Upper lobe of right lung (tissue), 1 donor: ENCODE measurements at regions not wholly inside any gene's neighbourhood (a gene's known extent, or its start where the extent isn't known, plus 50 kb on each side); places are given as distances from the start of the nearest gene placed in this dataset.

Experiments used
- ATAC-seq: fragments of 200-7000 bp; cut with Tn5 transposase; one replicate; pipeline ENCODE4 v1.9.1; 2020; ENCODE audit warnings: mild to moderate bottlenecking, moderate library complexity
- DNase-seq: peaks from one replicate; pipeline ENCODE4 v3.0.0-alpha.2; 2020
- H3K27ac ChIP-seq: fragments of 200-600 bp; one replicate; pipeline ENCODE4 v1.8.0; 2022
- H3K27me3 ChIP-seq: fragments of 200-600 bp; one replicate; pipeline ENCODE4 v1.8.0; 2022; ENCODE audit warnings: mild to moderate bottlenecking
- H3K36me3 ChIP-seq: fragments of 200-600 bp; one replicate; pipeline ENCODE4 v1.8.0; 2022
- H3K4me1 ChIP-seq: fragments of 200-600 bp; one replicate; pipeline ENCODE4 v1.8.0; 2022
- H3K4me3 ChIP-seq: fragments of 200-600 bp; one replicate; pipeline ENCODE4 v1.8.0; 2022; ENCODE audit warnings: mild to moderate bottlenecking
- H3K9me3 ChIP-seq: fragments of 200-600 bp; one replicate; pipeline ENCODE4 v1.8.0; 2022
- intact Hi-C: fragments of 100-400 bp; cut with DNase I; formaldehyde crosslinking; loops from one replicate; pipeline ENCODE4 v1.11.0; 2022
- TF ChIP-seq, protein P1 (sequence below): fragments of 200-600 bp; IDR thresholded peaks from one replicate; pipeline ENCODE4 v1.8.0; 2022; ENCODE audit warnings: antibody characterized with exemption
- donor health status: DM: no; HTN: yes; CAD: no; lungs with severe emphysema.

DNA sequence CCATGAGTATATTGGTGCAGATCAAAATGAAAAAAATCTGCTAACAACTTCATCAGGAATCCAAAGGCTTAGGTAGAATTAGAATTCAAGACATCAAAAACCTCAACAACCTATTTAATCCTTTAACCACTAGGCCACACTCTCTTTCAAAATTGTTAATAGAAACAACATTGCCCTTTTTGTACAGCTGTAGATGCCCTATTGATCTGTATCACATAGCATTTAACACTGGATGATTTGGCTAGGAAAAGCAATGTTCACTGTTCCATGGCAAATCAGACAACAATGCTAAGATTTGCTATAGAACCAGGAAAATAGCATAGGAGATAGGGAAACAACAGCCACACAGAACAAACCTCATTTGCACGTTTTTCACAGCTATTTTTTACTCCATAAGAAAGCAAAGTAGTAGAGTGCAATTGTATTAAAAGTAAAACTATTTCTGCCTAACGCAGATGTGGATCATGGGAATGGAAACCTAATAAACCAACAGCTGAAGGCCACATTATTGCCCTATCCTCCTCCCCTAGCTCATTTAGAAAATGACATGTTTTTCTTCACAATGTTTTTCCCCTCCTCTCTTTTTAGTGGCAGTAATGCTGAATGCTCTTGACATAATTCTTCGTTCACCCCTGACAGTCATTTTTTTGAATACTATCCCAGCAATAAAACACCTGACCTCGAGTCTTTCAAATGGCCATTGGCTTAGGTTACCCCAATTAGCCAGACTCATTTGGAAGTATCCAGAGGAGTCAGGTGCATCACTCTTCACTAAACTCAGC lies 373.0 kb upstream of the CCNH start:
- H3K4me3 ChIP-seq = no peak overlapping the region
- intact Hi-C loops = no loop called here
- H3K27ac ChIP-seq = no peak overlapping the region
- H3K4me1 ChIP-seq = no peaks in the 10 kb centered on the region
- no peak for DNase-seq
- TF ChIP-seq, protein P1, sequence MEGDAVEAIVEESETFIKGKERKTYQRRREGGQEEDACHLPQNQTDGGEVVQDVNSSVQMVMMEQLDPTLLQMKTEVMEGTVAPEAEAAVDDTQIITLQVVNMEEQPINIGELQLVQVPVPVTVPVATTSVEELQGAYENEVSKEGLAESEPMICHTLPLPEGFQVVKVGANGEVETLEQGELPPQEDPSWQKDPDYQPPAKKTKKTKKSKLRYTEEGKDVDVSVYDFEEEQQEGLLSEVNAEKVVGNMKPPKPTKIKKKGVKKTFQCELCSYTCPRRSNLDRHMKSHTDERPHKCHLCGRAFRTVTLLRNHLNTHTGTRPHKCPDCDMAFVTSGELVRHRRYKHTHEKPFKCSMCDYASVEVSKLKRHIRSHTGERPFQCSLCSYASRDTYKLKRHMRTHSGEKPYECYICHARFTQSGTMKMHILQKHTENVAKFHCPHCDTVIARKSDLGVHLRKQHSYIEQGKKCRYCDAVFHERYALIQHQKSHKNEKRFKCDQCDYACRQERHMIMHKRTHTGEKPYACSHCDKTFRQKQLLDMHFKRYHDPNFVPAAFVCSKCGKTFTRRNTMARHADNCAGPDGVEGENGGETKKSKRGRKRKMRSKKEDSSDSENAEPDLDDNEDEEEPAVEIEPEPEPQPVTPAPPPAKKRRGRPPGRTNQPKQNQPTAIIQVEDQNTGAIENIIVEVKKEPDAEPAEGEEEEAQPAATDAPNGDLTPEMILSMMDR = no peak
- no peaks in the 10 kb centered on the region for H3K36me3 ChIP-seq
- H3K27me3 ChIP-seq = peaks cover 20% of the 10 kb centered on the region
- no peak for ATAC-seq
- no peaks in the 10 kb centered on the region for H3K9me3 ChIP-seq

DNA sequence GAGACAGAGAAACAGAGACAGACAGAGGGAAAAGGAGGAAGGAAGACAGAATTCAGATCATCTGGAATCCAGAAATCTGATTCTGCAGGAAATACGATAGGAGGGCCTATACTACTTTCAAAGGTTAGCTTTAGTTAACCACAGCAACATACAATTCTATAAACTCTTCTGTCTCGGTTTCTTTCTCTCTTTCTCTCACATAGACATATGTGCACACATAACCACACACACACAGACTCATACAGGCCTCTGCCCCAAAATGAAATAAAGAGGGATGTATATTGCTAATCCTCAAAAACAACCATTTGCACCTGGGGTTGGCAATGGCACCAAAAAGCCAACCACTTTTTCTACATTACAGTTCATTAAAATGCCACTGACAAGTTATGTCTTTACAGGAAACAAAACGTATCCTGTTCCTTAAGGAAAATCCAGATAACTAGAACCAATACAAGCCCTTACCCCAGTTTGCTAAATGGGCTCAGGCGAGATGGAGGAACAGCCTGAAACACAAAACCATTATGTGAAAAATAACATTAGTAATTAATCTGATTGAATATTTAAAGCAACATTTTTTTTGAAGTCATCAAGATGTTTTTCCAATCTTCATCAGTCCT lies 372.3 kb upstream of the CCNH start:
- Histone ChIP-seq H3K27me3 (peaks cover 25% of the 10 kb centered on the region), H3K36me3 (no peaks in the 10 kb centered on the region), H3K9me3 (no peaks in the 10 kb centered on the region), H3K27ac (no peak overlapping the region), H3K4me1 (no peaks in the 10 kb centered on the region), H3K4me3 (no peak overlapping the region)
- intact Hi-C loops = loop anchor here (5.0 kb wide), 1 partner anchor 897 kb away; no protein-coding TSS in a partner anchor
- TF ChIP-seq, protein P1 = no peak
- DNase-seq = no peak
- no peak for ATAC-seq

DNA sequence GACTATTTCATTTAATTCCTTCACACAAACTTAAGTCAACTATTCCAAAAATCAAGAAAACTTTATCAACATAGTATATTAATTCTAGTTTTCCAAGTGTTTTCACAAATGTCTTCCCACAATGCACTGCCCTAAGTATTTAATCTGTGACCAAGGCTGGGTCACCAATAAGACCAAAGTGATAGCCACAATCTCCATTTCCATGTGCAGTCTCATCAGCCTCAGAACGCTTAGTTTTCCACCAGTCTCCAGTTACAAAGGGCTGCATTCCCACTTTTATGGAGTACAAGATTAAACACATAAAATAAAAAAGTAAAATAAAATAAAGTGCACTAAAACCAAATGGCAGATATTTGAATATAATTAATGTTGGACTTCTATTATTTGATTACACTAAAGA lies 371.6 kb upstream of the CCNH start:
- Histone ChIP-seq H3K36me3 (no peaks in the 10 kb centered on the region), H3K9me3 (no peaks in the 10 kb centered on the region), H3K27me3 (peaks cover 25% of the 10 kb centered on the region), H3K4me3 (no peak overlapping the region), H3K4me1 (no peaks in the 10 kb centered on the region), H3K27ac (no peak overlapping the region)
- no peak for ATAC-seq
- no peak for DNase-seq
- TF ChIP-seq, protein P1 = no peak
- intact Hi-C loops = loop anchor here (5.0 kb wide), 1 partner anchor 898 kb away; no protein-coding TSS in a partner anchor

DNA sequence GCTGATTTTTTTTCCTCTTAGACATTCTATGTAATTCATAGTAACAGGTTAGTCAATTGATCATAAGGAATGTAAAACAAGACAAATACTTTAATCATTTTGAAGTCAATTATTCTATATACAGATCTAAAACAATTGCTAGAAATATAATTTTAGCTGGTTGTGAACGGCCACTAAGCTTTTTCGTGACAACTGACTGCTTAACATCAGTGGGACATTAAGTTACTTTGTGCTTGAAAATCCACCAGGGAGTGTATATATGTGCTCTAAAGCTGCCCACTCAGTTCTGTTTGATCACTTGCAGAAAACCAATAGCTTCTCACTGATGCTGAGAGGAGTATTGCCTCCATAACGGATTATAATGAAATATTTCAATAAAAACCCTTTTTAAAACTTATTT lies 370.2 kb upstream of the CCNH start:
- TF ChIP-seq, protein P1 = no peak
- Histone ChIP-seq H3K36me3 (no peaks in the 10 kb centered on the region), H3K4me3 (no peak overlapping the region), H3K9me3 (no peaks in the 10 kb centered on the region), H3K27me3 (peaks cover 25% of the 10 kb centered on the region), H3K27ac (no peak overlapping the region), H3K4me1 (no peaks in the 10 kb centered on the region)
- intact Hi-C loops = loop anchor here (5.0 kb wide), 1 partner anchor 899 kb away; no protein-coding TSS in a partner anchor
- DNase-seq = no peak
- ATAC-seq = no peak

DNA sequence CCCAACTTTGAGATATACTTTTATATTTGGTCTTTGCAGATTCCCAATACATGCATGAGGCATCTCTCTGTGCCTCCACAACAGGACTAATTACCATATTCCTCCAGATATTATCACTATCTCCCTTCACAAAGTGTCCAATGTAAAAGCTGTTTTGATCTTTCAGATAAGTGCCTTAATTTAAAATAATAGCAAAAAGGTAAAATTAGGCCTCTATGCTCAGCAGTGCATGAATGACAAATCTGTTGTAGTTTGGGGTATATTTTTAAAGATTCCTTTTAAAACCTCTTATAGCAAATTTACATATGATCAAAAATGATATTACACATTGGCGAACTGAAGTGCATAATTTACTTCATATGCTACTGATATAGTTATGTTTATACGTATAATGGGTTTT lies 369.2 kb upstream of the CCNH start:
- Histone ChIP-seq H3K4me1 (no peaks in the 10 kb centered on the region), H3K9me3 (no peaks in the 10 kb centered on the region), H3K27ac (no peak overlapping the region), H3K4me3 (no peak overlapping the region), H3K27me3 (peaks cover 25% of the 10 kb centered on the region), H3K36me3 (no peaks in the 10 kb centered on the region)
- intact Hi-C loops = loop anchor here (5.0 kb wide), 1 partner anchor 900 kb away; no protein-coding TSS in a partner anchor
- DNase-seq (no peak), ATAC-seq (no peak)
- TF ChIP-seq, protein P1 = no peak
